ENCODE measurements at regions not wholly inside any gene's neighbourhood (a gene's known extent, or its start where the extent isn't known, plus 50 kb on each side); places are given as distances from the start of the nearest gene placed in this dataset.

GRCh38 chr9:126081746-126082145 is 244.9 kb upstream of the MVB12B start:
- TF ChIP-seq POLR2A (IDR thresholded peaks at IDR 0.05) (no peak), CTCF (IDR thresholded peaks at IDR 0.05 in 4 of 5, conservative IDR thresholded peaks at IDR 0.05 in 1 of 5) (no peak)
- Histone ChIP-seq H3K27ac (no peak overlapping the region), H3K4me1 (no peaks in the 10 kb centered on the region), H3K4me3 (no peak overlapping the region), H3K27me3 (peaks cover 0 to 3% (median 0%) of the 10 kb centered on the region in 3 donors), H3K9me3 (no peaks in the 10 kb centered on the region), H3K36me3 (no peaks in the 10 kb centered on the region)
- in situ Hi-C loops (cut with MboI; ENCODE audit: low sequenced_read_pairs in 4 of 4) (no loop called here), intact Hi-C loops (cut with DNase I; ENCODE audit: low total_unique reads) (no loop called here)
- ATAC-seq (no peak), DNase-seq (no peak)

GRCh38 chr9:126084008-126084407 is 242.6 kb upstream of the MVB12B start:
- Histone ChIP-seq H3K9me3 (no peaks in the 10 kb centered on the region), H3K4me1 (no peaks in the 10 kb centered on the region), H3K4me3 (no peak overlapping the region), H3K27me3 (peaks cover 0 to 3% (median 0%) of the 10 kb centered on the region in 3 donors), H3K36me3 (no peaks in the 10 kb centered on the region), H3K27ac (no peak overlapping the region)
- no peak for ATAC-seq
- TF ChIP-seq POLR2A (IDR thresholded peaks at IDR 0.05) (no peak), CTCF (IDR thresholded peaks at IDR 0.05 in 4 of 5, conservative IDR thresholded peaks at IDR 0.05 in 1 of 5) (no peak)
- intact Hi-C loops (cut with DNase I; ENCODE audit: low total_unique reads) (no loop called here), in situ Hi-C loops (cut with MboI; ENCODE audit: low sequenced_read_pairs in 4 of 4) (no loop called here)
- DNase-seq: no peak

- in situ Hi-C loops (cut with MboI; ENCODE audit: low sequenced_read_pairs in 4 of 4) (no loop called here), intact Hi-C loops (cut with DNase I; ENCODE audit: low total_unique reads) (no loop called here)
- Histone ChIP-seq H3K27ac (no peak overlapping the region), H3K27me3 (peaks cover 0 to 3% (median 0%) of the 10 kb centered on the region in 3 donors), H3K36me3 (no peaks in the 10 kb centered on the region), H3K4me1 (no peaks in the 10 kb centered on the region), H3K4me3 (no peak overlapping the region), H3K9me3 (no peaks in the 10 kb centered on the region)
- DNase-seq: no peak
- no peak for ATAC-seq
- TF ChIP-seq POLR2A (IDR thresholded peaks at IDR 0.05): no peak
- TF ChIP-seq CTCF (IDR thresholded peaks at IDR 0.05 in 4 of 5, conservative IDR thresholded peaks at IDR 0.05 in 1 of 5): no peak
These were observed 241.9 kb upstream of the MVB12B start for GRCh38 chr9:126084696-126085095.

- no peak for ATAC-seq
- Histone ChIP-seq H3K4me1 (no peaks in the 10 kb centered on the region), H3K27me3 (peaks cover 0 to 3% (median 0%) of the 10 kb centered on the region in 3 donors), H3K27ac (no peak overlapping the region), H3K4me3 (no peak overlapping the region), H3K9me3 (no peaks in the 10 kb centered on the region), H3K36me3 (no peaks in the 10 kb centered on the region)
- no peak for DNase-seq
- intact Hi-C loops (cut with DNase I; ENCODE audit: low total_unique reads) (no loop called here), in situ Hi-C loops (cut with MboI; ENCODE audit: low sequenced_read_pairs in 4 of 4) (no loop called here)
- TF ChIP-seq CTCF (IDR thresholded peaks at IDR 0.05 in 4 of 5, conservative IDR thresholded peaks at IDR 0.05 in 1 of 5): no peak
These were observed 241.5 kb upstream of the MVB12B start for GRCh38 chr9:126085170-126085569.

- TF ChIP-seq POLR2A (IDR thresholded peaks at IDR 0.05) (no peak), CTCF (IDR thresholded peaks at IDR 0.05 in 4 of 5, conservative IDR thresholded peaks at IDR 0.05 in 1 of 5) (no peak)
- Histone ChIP-seq H3K27me3 (peaks cover 0 to 3% (median 0%) of the 10 kb centered on the region in 3 donors), H3K27ac (no peak overlapping the region), H3K9me3 (no peaks in the 10 kb centered on the region), H3K4me3 (no peak overlapping the region), H3K36me3 (no peaks in the 10 kb centered on the region), H3K4me1 (no peaks in the 10 kb centered on the region)
- ATAC-seq (no peak), DNase-seq (no peak)
- intact Hi-C loops (cut with DNase I; ENCODE audit: low total_unique reads): no loop called here
- in situ Hi-C loops (cut with MboI; ENCODE audit: low sequenced_read_pairs in 4 of 4): no loop called here
These were observed 238.3 kb upstream of the MVB12B start for GRCh38 chr9:126088336-126088735.

All from gastrocnemius medialis (tissue), 4 donors.